ENCODE measurements at regions not wholly inside any gene's neighbourhood (a gene's known extent, or its start where the extent isn't known, plus 50 kb on each side); places are given as distances from the start of the nearest gene placed in this dataset.

DNA sequence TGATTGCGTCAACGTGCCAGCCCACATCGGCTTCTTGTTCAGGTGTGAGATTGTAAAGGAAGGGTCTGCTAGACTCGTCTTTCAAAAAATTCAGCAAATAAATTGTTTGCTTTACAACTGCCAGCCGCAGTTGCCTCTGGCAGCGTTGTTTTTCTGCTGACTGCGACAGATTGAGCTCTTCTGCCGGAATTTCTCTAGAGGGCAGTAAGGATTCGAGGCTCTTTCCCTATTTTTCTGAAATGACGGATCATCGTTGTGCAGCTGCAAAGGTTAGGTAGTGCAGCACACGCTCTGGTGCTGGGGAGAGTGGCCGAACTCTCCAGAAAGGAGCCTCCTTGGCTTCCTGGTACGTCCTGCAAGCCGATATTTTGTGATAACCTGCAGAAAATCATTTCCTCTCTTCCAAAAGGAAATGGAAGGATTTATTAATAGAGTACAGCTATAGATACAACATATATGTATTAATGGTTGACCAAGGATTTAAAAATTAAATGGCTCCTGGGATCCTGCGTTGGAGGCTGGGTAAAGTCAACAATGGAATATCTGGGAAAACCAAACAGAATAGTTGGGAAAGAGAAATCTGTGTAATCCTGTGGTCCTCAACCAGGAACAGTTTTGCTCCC lies 121.9 kb upstream of the ZFP64 start:
- Mint-ChIP-seq H3K27ac (no peak overlapping the region), H3K27me3 (ENCODE audit: low read depth in 3 of 3) (peaks cover 8 to 25% (median 14%) of the 10 kb centered on the region in 3 donors), H3K4me3 (peak overlapping the region in 1 of 2 donors; percentile 40), H3K36me3 (no peaks in the 10 kb centered on the region), H3K9me3 (peaks cover 0 to 2% (median 0%) of the 10 kb centered on the region in 7 donors), H3K4me1 (no peaks in the 10 kb centered on the region)
- TF ChIP-seq, protein P1, sequence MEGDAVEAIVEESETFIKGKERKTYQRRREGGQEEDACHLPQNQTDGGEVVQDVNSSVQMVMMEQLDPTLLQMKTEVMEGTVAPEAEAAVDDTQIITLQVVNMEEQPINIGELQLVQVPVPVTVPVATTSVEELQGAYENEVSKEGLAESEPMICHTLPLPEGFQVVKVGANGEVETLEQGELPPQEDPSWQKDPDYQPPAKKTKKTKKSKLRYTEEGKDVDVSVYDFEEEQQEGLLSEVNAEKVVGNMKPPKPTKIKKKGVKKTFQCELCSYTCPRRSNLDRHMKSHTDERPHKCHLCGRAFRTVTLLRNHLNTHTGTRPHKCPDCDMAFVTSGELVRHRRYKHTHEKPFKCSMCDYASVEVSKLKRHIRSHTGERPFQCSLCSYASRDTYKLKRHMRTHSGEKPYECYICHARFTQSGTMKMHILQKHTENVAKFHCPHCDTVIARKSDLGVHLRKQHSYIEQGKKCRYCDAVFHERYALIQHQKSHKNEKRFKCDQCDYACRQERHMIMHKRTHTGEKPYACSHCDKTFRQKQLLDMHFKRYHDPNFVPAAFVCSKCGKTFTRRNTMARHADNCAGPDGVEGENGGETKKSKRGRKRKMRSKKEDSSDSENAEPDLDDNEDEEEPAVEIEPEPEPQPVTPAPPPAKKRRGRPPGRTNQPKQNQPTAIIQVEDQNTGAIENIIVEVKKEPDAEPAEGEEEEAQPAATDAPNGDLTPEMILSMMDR (IDR thresholded peaks at IDR 0.05) = no peak
- intact Hi-C loops (cut with micrococcal nuclease) = loop anchor here (2.0 to 5.0 kb wide), 2 partner anchors 904 to 905 kb away; no protein-coding TSS in a partner anchor
- H3K79me2 ChIP-seq (ENCODE audit: insufficient read depth, low read length) = no peaks in the 10 kb centered on the region
- no peaks in the 10 kb centered on the region for H3K36me3 ChIP-seq (replicated peaks in 1 of 2; ENCODE audit: control insufficient read depth in 1 of 2, insufficient read depth in 2 of 2, low read length in 2 of 2)
- H3K27ac ChIP-seq (ENCODE audit: low read depth in 1 of 2, low read length in 2 of 2) = no peak overlapping the region
- no peak for DNase-seq
- no peaks in the 10 kb centered on the region for H3K4me1 ChIP-seq (ENCODE audit: control insufficient read depth in 1 of 2, insufficient read depth in 2 of 2, low read length in 2 of 2)
- H2AFZ ChIP-seq (ENCODE audit: insufficient read depth, low read depth, low read length, poor library complexity, severe bottlenecking) = peak overlapping the region; percentile 13
- WGBS (ENCODE audit: insufficient coverage) = 44% methylated on average over 12 of the region's 16 CpGs
- H4K20me1 ChIP-seq (ENCODE audit: insufficient read depth, low read length) = no peaks in the 10 kb centered on the region
- no peaks in the 10 kb centered on the region for H3K27me3 ChIP-seq (ENCODE audit: control insufficient read depth in 2 of 2, insufficient read depth in 2 of 2, low read length in 2 of 2)
- H3K4me3 ChIP-seq (replicated peaks in 1 of 3; ENCODE audit: low read depth in 2 of 3, low read length in 3 of 3) = no peak overlapping the region
- H3K9ac ChIP-seq (ENCODE audit: insufficient read depth, low read length, poor library complexity, severe bottlenecking) = no peak overlapping the region
- no peaks in the 10 kb centered on the region for H3K9me3 ChIP-seq (replicated peaks in 1 of 2; ENCODE audit: control insufficient read depth in 1 of 2, insufficient read depth in 1 of 2, low read length in 2 of 2)
- no peak overlapping the region for H3K4me2 ChIP-seq (replicated peaks; ENCODE audit: extremely low read depth, low read length, poor library complexity, severe bottlenecking)

DNA sequence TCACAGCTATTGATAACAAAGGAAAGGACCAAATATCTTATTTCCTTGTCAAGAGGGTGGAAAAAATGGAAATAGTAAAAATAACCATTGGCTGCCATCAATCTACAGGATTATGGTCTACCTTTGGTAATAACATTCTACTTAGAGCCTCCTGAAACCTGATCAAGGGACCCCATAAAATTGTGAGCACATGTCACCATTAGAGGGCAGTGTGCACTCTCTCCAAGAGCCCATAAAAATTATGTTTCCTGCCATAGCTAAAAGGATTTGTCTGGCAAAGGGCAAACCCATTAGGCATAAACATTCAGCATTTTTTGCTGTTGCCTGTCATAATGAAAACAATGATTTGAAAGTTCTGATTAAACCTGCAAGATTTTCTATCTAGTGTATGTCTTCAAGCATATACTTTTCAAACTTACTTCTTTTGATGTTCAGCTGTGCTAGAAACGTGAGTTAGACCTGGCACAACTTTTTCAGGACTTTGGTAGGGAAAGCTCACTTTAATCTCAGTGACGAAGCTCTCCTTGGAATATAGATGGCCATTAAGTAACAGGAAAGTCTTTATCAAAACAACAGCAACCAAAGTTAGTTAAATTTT lies 120.7 kb upstream of the ZFP64 start:
- peaks cover 5% of the 10 kb centered on the region for H3K4me1 Mint-ChIP-seq
- Histone ChIP-seq H3K4me3 (replicated peaks in 1 of 3; ENCODE audit: low read depth in 2 of 3, low read length in 3 of 3) (no peak overlapping the region), H3K9me3 (replicated peaks in 1 of 2; ENCODE audit: control insufficient read depth in 1 of 2, insufficient read depth in 1 of 2, low read length in 2 of 2) (no peaks in the 10 kb centered on the region), H3K79me2 (ENCODE audit: insufficient read depth, low read length) (no peaks in the 10 kb centered on the region), H4K20me1 (ENCODE audit: insufficient read depth, low read length) (no peaks in the 10 kb centered on the region), H3K4me1 (ENCODE audit: control insufficient read depth in 1 of 2, insufficient read depth in 2 of 2, low read length in 2 of 2) (peaks cover 2 to 11% of the 10 kb centered on the region in 2 donors), H3K27me3 (ENCODE audit: control insufficient read depth in 2 of 2, insufficient read depth in 2 of 2, low read length in 2 of 2) (no peaks in the 10 kb centered on the region), H3K36me3 (replicated peaks in 1 of 2; ENCODE audit: control insufficient read depth in 1 of 2, insufficient read depth in 2 of 2, low read length in 2 of 2) (no peaks in the 10 kb centered on the region), H2AFZ (ENCODE audit: insufficient read depth, low read depth, low read length, poor library complexity, severe bottlenecking) (no peak overlapping the region), H3K9ac (ENCODE audit: insufficient read depth, low read length, poor library complexity, severe bottlenecking) (no peak overlapping the region), H3K27ac (ENCODE audit: low read depth in 1 of 2, low read length in 2 of 2) (no peak overlapping the region), H3K4me2 (replicated peaks; ENCODE audit: extremely low read depth, low read length, poor library complexity, severe bottlenecking) (no peak overlapping the region)
- no peak overlapping the region for H3K4me3 Mint-ChIP-seq
- peak; percentile 8 to 35 (median 24) for DNase-seq
- no peak overlapping the region for H3K27ac Mint-ChIP-seq
- H3K27me3 Mint-ChIP-seq (ENCODE audit: low read depth in 3 of 3) = peaks cover 8 to 20% (median 13%) of the 10 kb centered on the region in 3 donors
- TF ChIP-seq, protein P1 (IDR thresholded peaks at IDR 0.05) = peak; percentile 79
- peaks cover 0 to 2% (median 0%) of the 10 kb centered on the region in 7 donors for H3K9me3 Mint-ChIP-seq
- WGBS (ENCODE audit: insufficient coverage) = 100% methylated on average over 1 of the region's 2 CpGs
- intact Hi-C loops (cut with micrococcal nuclease) = loop anchor here (2.0 to 5.0 kb wide), 2 partner anchors 905 to 907 kb away; no protein-coding TSS in a partner anchor
- H3K36me3 Mint-ChIP-seq = no peaks in the 10 kb centered on the region

Measured in CD14-positive monocyte (primary cell).